ENCODE measurements at regions not wholly inside any gene's neighbourhood (a gene's known extent, or its start where the extent isn't known, plus 50 kb on each side); places are given as distances from the start of the nearest gene placed in this dataset.
"Not testable (repeated sequence)": the region's sequence is repeated elsewhere in the genome, so short reads cannot be mapped to it uniquely, and the experiment has no call there.

GRCh38 chr2:83364264-83364663 is 1094.8 kb downstream of the SUCLG1 start:
- no peak for TF ChIP-seq CTCF (IDR thresholded peaks at IDR 0.05)
- H3K27ac ChIP-seq = no peak overlapping the region
- no peak for DNase-seq
- H3K36me3 ChIP-seq = no peaks in the 10 kb centered on the region
- H3K4me1 ChIP-seq = no peaks in the 10 kb centered on the region
- no peaks in the 10 kb centered on the region for H3K9me3 ChIP-seq
- H3K4me3 ChIP-seq = no peak overlapping the region
- H3K27me3 ChIP-seq = no peaks in the 10 kb centered on the region

DNA sequence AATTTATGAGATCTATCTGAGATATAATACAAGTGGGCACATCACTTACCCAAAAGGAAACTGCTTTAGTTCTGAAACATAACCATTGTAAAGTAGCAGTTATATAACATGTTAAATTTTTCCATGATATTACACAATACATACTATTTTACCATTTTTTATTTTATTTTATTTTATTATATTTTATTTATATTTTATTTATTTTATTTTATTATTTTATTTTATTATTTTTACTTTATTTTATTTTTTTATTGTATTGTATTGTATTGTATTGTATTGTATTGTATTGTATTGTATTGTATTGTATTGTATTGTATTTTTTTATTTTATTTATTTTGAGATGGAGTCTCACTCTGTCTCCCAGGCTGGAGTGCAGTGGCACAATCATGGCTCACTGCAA is 1095.9 kb downstream of the SUCLG1 start:
- H3K36me3 ChIP-seq, H3K27me3 ChIP-seq, H3K4me3 ChIP-seq, H3K27ac ChIP-seq, H3K4me1 ChIP-seq, DNase-seq, H3K9me3 ChIP-seq: not testable (repeated sequence)

DNA sequence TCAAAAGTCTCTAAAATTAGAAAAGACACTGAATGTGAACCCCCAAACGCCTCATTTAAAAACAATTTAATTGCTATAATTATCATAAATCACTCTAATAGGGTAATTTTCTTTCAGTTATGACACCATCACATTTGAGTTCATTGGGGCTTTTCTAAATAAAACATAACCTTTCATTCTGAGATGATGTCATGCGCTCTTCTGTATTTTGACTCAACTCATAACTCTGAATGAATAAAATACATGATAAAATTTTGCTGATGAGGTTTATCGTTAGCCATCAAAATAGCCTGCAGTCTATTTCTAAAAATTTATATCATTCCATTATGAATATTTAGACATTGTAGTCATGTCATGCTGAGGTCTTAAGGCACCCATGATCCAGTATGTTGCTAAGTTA is 1099.7 kb downstream of the SUCLG1 start:
- DNase-seq = no peak
- H3K4me1 ChIP-seq = no peaks in the 10 kb centered on the region

GRCh38 chr2:83342860-83343329 is 1116.2 kb downstream of the SUCLG1 start:
- Histone ChIP-seq H3K27me3 (no peaks in the 10 kb centered on the region), H3K27ac (no peak overlapping the region), H3K4me1 (no peaks in the 10 kb centered on the region), H3K4me3 (no peak overlapping the region), H3K9me3 (no peaks in the 10 kb centered on the region), H3K36me3 (no peaks in the 10 kb centered on the region)
- no peak for DNase-seq
- no peak for TF ChIP-seq POLR2A (IDR thresholded peaks at IDR 0.05)
- no peak for TF ChIP-seq CTCF (IDR thresholded peaks at IDR 0.05)

More for the DNA sequence above, 1099.7 kb downstream of the SUCLG1 start:
- H3K27ac ChIP-seq = no peak overlapping the region
- H3K4me3 ChIP-seq = no peak overlapping the region
- no peaks in the 10 kb centered on the region for H3K36me3 ChIP-seq
- no peaks in the 10 kb centered on the region for H3K27me3 ChIP-seq
- no peaks in the 10 kb centered on the region for H3K9me3 ChIP-seq
- TF ChIP-seq CTCF (IDR thresholded peaks at IDR 0.05) (no peak), POLR2A (IDR thresholded peaks at IDR 0.05) (no peak)

DNA sequence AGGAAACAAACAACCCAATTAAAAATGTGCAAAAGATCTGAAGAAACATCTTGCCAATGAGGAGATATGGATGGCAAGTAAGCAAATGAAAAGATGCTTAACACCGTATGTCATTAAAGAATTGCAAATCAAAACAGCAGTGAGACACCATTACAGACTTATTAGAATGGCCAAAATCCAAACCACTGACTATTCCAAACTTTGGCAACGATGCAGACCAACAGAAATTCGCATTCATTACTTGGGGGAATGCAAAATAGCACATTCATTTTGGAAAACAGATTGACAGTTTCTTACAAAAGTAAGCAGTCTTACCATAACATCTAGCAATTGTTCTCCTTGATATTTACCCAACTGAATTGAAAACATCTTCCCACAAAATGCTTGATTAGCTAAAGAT is 1118.7 kb downstream of the SUCLG1 start:
- Histone ChIP-seq H3K27ac (no peak overlapping the region), H3K4me1 (no peaks in the 10 kb centered on the region), H3K27me3 (no peaks in the 10 kb centered on the region), H3K36me3 (no peaks in the 10 kb centered on the region), H3K4me3 (no peak overlapping the region), H3K9me3 (no peaks in the 10 kb centered on the region)
- TF ChIP-seq POLR2A (IDR thresholded peaks at IDR 0.05) (no peak), CTCF (IDR thresholded peaks at IDR 0.05) (no peak)
- no peak for DNase-seq

- not testable (repeated sequence) for H3K36me3 ChIP-seq, H3K27ac ChIP-seq, H3K4me3 ChIP-seq, H3K4me1 ChIP-seq, H3K27me3 ChIP-seq, H3K9me3 ChIP-seq, DNase-seq
These were observed 1119.1 kb downstream of the SUCLG1 start for GRCh38 chr2:83339942-83340341.

DNA sequence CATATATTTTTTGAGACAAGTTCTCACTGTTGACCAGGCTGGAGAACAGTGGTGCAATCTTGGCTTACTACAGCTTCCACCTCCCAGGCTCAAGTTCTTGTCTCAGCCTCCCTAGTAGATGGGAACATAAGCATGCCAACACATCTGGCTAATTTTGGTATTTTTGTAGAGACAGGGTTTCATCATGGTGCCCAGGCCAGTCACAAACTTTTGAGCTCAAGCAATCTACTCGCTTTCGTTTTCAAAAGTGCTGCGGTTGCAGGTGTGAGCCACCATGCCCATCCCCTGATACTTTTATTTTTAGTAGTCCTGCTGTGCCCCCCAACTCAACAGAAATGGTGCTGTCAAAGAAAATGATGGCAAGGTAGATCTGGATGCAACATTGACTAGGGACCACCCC is 1127.3 kb downstream of the SUCLG1 start:
- no peak for DNase-seq
- Histone ChIP-seq H3K36me3 (no peaks in the 10 kb centered on the region), H3K4me1 (no peaks in the 10 kb centered on the region), H3K9me3 (no peaks in the 10 kb centered on the region), H3K27ac (no peak overlapping the region), H3K27me3 (no peaks in the 10 kb centered on the region), H3K4me3 (no peak overlapping the region)
- TF ChIP-seq POLR2A (IDR thresholded peaks at IDR 0.05) (no peak), CTCF (IDR thresholded peaks at IDR 0.05) (no peak)
